Aorta (tissue), 5 donors: ENCODE measurements at regions not wholly inside any gene's neighbourhood (a gene's known extent, or its start where the extent isn't known, plus 50 kb on each side); places are given as distances from the start of the nearest gene placed in this dataset.

ENCODE experiments used
- ATAC-seq: fragments of 200-7000 bp; cut with Tn5 transposase; one replicate; pipeline ENCODE4 v1.9.1; 2022; ENCODE audit warnings: moderate library complexity; ENCODE audit not compliant: low FRiP score
- DNase-seq, 2 donors: peaks; one replicate each; pipeline ENCODE4 v3.0.0-alpha.2; 2020
- H3K27ac ChIP-seq, 2 donors: one replicate each; pipeline ENCODE4 v1.5.1; 2013; ENCODE audit warnings: low read length in 2 of 2, mild to moderate bottlenecking in 2 of 2, moderate library complexity in 2 of 2, control low read depth in 1 of 2, inconsistent platforms in 1 of 2, low read depth in 1 of 2
- H3K27me3 ChIP-seq, 2 donors: one replicate each; pipeline ENCODE4 v1.6.1; 2013; ENCODE audit warnings: control low read depth in 1 of 2, low read length in 1 of 2, mild to moderate bottlenecking in 1 of 2, moderate library complexity in 1 of 2; ENCODE audit not compliant: insufficient read depth in 2 of 2, control insufficient read depth in 1 of 2
- H3K36me3 ChIP-seq, 2 donors: one replicate each; pipeline ENCODE4 v1.6.1; 2013; ENCODE audit warnings: control low read depth in 1 of 2, low read length in 1 of 2, mild to moderate bottlenecking in 1 of 2; ENCODE audit not compliant: insufficient read depth in 2 of 2, control insufficient read depth in 1 of 2
- H3K4me1 ChIP-seq, 2 donors: one replicate each; pipeline ENCODE4 v1.6.1; 2013; ENCODE audit warnings: low read length in 2 of 2, control low read depth in 1 of 2, mild to moderate bottlenecking in 1 of 2, moderate library complexity in 1 of 2; ENCODE audit not compliant: insufficient read depth in 2 of 2, control insufficient read depth in 1 of 2
- H3K4me3 ChIP-seq, 2 donors: one replicate each; pipeline ENCODE4 v1.5.1; 2013; ENCODE audit warnings: low read length in 2 of 2, control low read depth in 1 of 2, mild to moderate bottlenecking in 1 of 2
- H3K9me3 ChIP-seq: one replicate; pipeline ENCODE4 v1.6.1; 2013; ENCODE audit warnings: mild to moderate bottlenecking, low read length; ENCODE audit not compliant: control insufficient read depth
- WGBS, 2 donors: extraction: QIAGEN DNeasy Blood & Tissue Kit; methylation state at CpG; one replicate each; pipeline ENCODE4 v1.1.7; 2013; 5-methylcytosine and 5-hydroxymethylcytosine counted together
- intact Hi-C, 2 donors: fragments of 100-400 bp; cut with DNase I; formaldehyde crosslinking; loops; one replicate each; pipeline versions ENCODE4 v1.14.2 to v1.15.0; 2022
- donor health status: healthy with polysubstance abuse.
- donor health status: Bipolar disorder and iron deficiency.
- donor health status: DM: no; HTN: no; CAD: no.
- donor health status: DM: no; HTN: no; CAD: no.
- donor health status: DM: yes; HTN: yes; CAD: no.

DNA sequence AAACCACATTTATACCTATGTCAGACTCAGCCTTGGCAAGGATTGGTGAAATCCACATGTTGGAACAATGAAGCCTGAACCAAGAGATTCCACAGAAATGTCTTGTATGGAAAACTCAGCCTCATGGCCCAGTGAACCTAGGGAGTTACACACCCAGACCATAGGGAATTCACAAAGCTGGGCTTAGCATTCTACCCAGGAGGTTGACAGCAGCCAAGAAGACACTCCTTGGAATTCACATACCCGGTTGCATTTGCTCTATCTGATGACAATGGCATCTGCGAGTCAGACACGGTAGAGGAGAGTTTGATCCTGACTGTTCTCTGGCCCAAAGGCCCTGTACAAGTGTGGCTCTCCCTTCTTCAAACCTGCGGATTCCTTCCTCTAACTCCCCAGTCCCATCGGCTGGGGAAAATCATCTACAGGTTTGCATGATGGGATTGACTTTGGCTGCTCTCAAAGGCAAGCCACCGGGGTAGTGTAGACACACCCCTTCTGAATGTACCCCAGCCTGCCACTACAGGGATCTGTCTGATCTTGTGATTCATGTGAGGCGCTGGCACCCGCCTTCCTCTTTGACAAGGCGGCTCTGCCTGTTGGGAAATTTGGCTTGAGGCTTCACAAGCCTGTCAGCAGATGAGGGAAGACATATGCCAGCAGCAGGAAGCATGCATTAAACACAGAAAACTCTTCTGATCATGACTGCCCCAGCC, 297.3 kb upstream of the KAZN start:
- Histone ChIP-seq H3K4me3 (no peak overlapping the region), H3K27ac (no peak overlapping the region), H3K36me3 (no peaks in the 10 kb centered on the region), H3K27me3 (peaks cover 0 to 2% of the 10 kb centered on the region in 2 donors), H3K4me1 (no peaks in the 10 kb centered on the region), H3K9me3 (no peaks in the 10 kb centered on the region)
- ATAC-seq (no peak), DNase-seq (no peak)
- intact Hi-C loops = no loop called here
- WGBS, 2 donors = 68 to 72% methylated on average over 9 of the region's 9 CpGs

DNA sequence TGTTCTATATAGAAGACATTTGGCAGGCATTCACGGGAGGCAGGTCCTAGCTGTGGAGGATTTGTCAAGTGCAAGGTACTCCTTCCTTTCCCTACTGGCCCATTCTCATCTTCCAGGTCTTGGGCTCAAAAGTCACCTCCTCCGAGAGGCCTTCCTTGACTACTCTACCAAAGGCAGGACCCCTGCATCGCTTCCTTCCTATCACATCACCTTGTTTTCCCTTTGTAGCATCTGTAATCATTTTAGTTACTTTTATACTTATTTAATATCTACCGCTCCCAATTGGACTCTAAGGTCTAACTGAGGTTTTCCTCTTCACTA, 296.8 kb upstream of the KAZN start:
- H3K4me1 ChIP-seq = no peaks in the 10 kb centered on the region
- intact Hi-C loops = no loop called here
- no peaks in the 10 kb centered on the region for H3K36me3 ChIP-seq
- H3K4me3 ChIP-seq = no peak overlapping the region
- WGBS, 2 donors = 80 to 82% methylated on average over 4 of the region's 4 CpGs
- ATAC-seq (no peak), DNase-seq (no peak)
- peaks cover 0 to 2% of the 10 kb centered on the region in 2 donors for H3K27me3 ChIP-seq
- H3K9me3 ChIP-seq = no peaks in the 10 kb centered on the region
- no peak overlapping the region for H3K27ac ChIP-seq

DNA sequence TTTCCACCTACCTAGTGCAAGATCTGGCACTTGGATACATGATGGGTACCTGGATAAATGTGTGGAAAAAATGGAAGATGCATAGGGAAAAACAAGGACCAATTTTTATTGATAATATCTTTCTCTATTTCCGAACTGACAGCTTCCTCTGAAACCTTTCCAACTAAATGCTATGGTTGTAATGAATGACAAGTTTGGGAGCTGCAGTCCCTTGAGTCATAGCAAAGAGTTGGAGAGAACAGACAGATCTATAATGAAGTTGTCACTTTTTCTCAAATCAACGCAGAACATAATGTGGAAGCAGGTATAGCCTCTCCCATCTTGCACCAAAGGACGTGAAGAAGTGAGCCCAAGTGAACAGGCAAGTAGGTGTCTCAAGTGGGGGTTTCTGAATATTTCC, 296.5 kb upstream of the KAZN start:
- H3K4me3 ChIP-seq = no peak overlapping the region
- DNase-seq (no peak), ATAC-seq (no peak)
- no peaks in the 10 kb centered on the region for H3K36me3 ChIP-seq
- no peak overlapping the region for H3K27ac ChIP-seq
- no peaks in the 10 kb centered on the region for H3K9me3 ChIP-seq
- intact Hi-C loops = no loop called here
- WGBS, 2 donors = 86 to 93% methylated on average over 3 of the region's 3 CpGs
- peaks cover 0 to 2% of the 10 kb centered on the region in 2 donors for H3K27me3 ChIP-seq
- no peaks in the 10 kb centered on the region for H3K4me1 ChIP-seq

DNA sequence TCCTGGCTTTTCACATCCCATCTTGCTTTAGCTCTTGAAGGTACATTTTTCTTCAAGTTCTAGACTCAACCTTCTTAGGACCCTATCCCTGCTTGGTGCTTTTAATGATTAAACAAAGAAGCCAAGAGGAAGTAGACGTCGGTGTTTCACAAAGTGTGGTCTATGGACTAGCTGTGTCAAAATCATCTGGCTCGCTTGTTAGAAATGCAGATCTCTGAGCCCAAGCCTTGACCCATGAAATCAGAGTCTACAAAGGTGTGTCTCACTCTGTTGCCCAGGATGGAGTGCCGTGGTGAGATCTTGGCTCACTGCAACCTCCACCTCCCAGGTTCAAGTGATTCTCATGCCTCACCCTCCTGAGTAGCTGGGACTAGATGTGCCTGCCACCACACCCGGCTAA, 295.5 kb upstream of the KAZN start:
- Histone ChIP-seq H3K9me3 (no peaks in the 10 kb centered on the region), H3K36me3 (no peaks in the 10 kb centered on the region), H3K4me1 (no peaks in the 10 kb centered on the region), H3K27ac (no peak overlapping the region), H3K4me3 (no peak overlapping the region), H3K27me3 (peaks cover 0 to 3% of the 10 kb centered on the region in 2 donors)
- intact Hi-C loops = no loop called here
- ATAC-seq (no peak), DNase-seq (no peak)
- 94% methylated on average over 5 of the region's 5 CpGs for WGBS, 2 donors

- no peaks in the 10 kb centered on the region for H3K36me3 ChIP-seq
- H3K4me1 ChIP-seq = no peaks in the 10 kb centered on the region
- no peaks in the 10 kb centered on the region for H3K9me3 ChIP-seq
- WGBS, 2 donors = 10 to 17% methylated on average over 7 of the region's 7 CpGs
- ATAC-seq (peak; percentile 82), DNase-seq (no peak)
- peaks cover 0 to 1% of the 10 kb centered on the region in 2 donors for H3K27me3 ChIP-seq
- intact Hi-C loops = no loop called here
- no peak overlapping the region for H3K4me3 ChIP-seq
- H3K27ac ChIP-seq = no peak overlapping the region
These were observed 294.1 kb upstream of the KAZN start for GRCh38 chr1:14304381-14304865.

- Histone ChIP-seq H3K9me3 (peaks cover 3% of the 10 kb centered on the region), H3K4me1 (no peaks in the 10 kb centered on the region), H3K36me3 (no peaks in the 10 kb centered on the region), H3K27ac (no peak overlapping the region), H3K4me3 (no peak overlapping the region), H3K27me3 (peaks cover 0 to 1% of the 10 kb centered on the region in 2 donors)
- intact Hi-C loops = no loop called here
- DNase-seq (no peak), ATAC-seq (no peak)
- WGBS, 2 donors = 90 to 95% methylated on average over 2 of the region's 2 CpGs
These were observed 290.0 kb upstream of the KAZN start for GRCh38 chr1:14308460-14308859.

GRCh38 chr1:14309984-14310383, 288.5 kb upstream of the KAZN start:
- H3K4me1 ChIP-seq = no peaks in the 10 kb centered on the region
- intact Hi-C loops = no loop called here
- no peak overlapping the region for H3K4me3 ChIP-seq
- peaks cover 0 to 1% of the 10 kb centered on the region in 2 donors for H3K27me3 ChIP-seq
- WGBS, 2 donors = 79 to 92% methylated on average over 3 of the region's 3 CpGs
- DNase-seq (no peak), ATAC-seq (no peak)
- peaks cover 3% of the 10 kb centered on the region for H3K9me3 ChIP-seq
- H3K36me3 ChIP-seq = no peaks in the 10 kb centered on the region
- H3K27ac ChIP-seq = no peak overlapping the region

DNA sequence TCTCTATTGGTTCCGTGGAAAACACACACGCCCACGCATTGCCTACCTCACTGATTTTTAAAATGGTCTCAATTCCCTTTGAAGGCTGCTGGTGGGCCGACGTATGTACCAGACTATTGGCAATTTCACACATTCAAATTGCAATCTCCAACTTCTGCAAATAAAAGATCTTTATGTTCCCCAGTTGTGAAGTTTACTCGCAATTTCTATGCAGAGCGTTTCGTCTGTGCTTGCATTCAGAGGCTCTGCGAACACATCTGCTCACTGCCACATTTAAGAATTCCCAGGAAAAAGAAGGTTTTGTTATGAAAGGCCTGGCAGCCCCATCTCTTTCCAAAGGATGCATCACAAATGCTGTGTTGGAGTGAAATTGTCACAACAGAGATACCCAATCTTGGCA, 288.0 kb upstream of the KAZN start:
- Histone ChIP-seq H3K4me3 (no peak overlapping the region), H3K27ac (no peak overlapping the region), H3K27me3 (peaks cover 0 to 1% of the 10 kb centered on the region in 2 donors), H3K9me3 (peaks cover 3% of the 10 kb centered on the region), H3K36me3 (no peaks in the 10 kb centered on the region), H3K4me1 (no peaks in the 10 kb centered on the region)
- DNase-seq (no peak), ATAC-seq (no peak)
- 92 to 95% methylated on average over 9 of the region's 9 CpGs for WGBS, 2 donors
- intact Hi-C loops = no loop called here

GRCh38 chr1:14313731-14314431, 284.6 kb upstream of the KAZN start:
- Histone ChIP-seq H3K4me1 (no peaks in the 10 kb centered on the region), H3K27me3 (no peaks in the 10 kb centered on the region), H3K9me3 (peaks cover 3% of the 10 kb centered on the region), H3K36me3 (no peaks in the 10 kb centered on the region), H3K4me3 (no peak overlapping the region), H3K27ac (no peak overlapping the region)
- ATAC-seq (no peak), DNase-seq (no peak)
- intact Hi-C loops = no loop called here
- WGBS, 2 donors = 92 to 94% methylated on average over 1 of the region's 1 CpG
